ENCODE measurements at regions not wholly inside any gene's neighbourhood (a gene's known extent, or its start where the extent isn't known, plus 50 kb on each side); places are given as distances from the start of the nearest gene placed in this dataset.

DNA sequence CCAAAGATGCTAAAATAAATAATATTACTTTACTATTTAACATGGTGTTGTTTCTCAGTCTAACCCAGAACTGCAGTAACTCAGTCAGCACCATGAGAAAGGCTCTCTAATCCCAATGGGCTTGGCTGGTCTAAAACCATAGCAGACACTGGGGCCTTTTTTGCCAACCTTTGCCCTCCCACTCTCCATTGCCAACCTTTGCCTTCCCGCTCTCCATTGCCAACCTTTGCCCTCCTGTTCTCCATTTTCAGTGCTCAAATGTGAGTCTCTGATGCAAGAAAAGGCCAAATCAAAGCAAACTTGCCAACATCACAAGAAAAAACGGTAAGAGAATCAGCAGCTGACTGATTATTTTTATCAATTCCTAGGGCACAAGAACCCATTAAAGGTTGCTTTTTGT, 1681.2 kb downstream of the SLITRK5 start:
- no peak overlapping the region for H3K4me3 Mint-ChIP-seq (ENCODE audit: unreplicated experiment)
- no peaks in the 10 kb centered on the region for H3K27me3 Mint-ChIP-seq (ENCODE audit: unreplicated experiment)
- H3K4me1 Mint-ChIP-seq (ENCODE audit: low read depth, unreplicated experiment), result no peaks in the 10 kb centered on the region
- no peak for DNase-seq
- no peak overlapping the region for H3K27ac Mint-ChIP-seq (ENCODE audit: unreplicated experiment)
- H3K36me3 Mint-ChIP-seq (ENCODE audit: unreplicated experiment), result no peaks in the 10 kb centered on the region
- TF ChIP-seq, protein P1, sequence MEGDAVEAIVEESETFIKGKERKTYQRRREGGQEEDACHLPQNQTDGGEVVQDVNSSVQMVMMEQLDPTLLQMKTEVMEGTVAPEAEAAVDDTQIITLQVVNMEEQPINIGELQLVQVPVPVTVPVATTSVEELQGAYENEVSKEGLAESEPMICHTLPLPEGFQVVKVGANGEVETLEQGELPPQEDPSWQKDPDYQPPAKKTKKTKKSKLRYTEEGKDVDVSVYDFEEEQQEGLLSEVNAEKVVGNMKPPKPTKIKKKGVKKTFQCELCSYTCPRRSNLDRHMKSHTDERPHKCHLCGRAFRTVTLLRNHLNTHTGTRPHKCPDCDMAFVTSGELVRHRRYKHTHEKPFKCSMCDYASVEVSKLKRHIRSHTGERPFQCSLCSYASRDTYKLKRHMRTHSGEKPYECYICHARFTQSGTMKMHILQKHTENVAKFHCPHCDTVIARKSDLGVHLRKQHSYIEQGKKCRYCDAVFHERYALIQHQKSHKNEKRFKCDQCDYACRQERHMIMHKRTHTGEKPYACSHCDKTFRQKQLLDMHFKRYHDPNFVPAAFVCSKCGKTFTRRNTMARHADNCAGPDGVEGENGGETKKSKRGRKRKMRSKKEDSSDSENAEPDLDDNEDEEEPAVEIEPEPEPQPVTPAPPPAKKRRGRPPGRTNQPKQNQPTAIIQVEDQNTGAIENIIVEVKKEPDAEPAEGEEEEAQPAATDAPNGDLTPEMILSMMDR (IDR thresholded peaks at IDR 0.05; ENCODE audit: partially characterized antibody, unreplicated experiment), result no peak
- no peaks in the 10 kb centered on the region for H3K9me3 Mint-ChIP-seq (ENCODE audit: unreplicated experiment)

GRCh38 chr13:89361909-89362308, 1690.7 kb downstream of the SLITRK5 start:
- no peak overlapping the region for H3K4me3 Mint-ChIP-seq (ENCODE audit: unreplicated experiment)
- no peaks in the 10 kb centered on the region for H3K27me3 Mint-ChIP-seq (ENCODE audit: unreplicated experiment)
- TF ChIP-seq, protein P1 (IDR thresholded peaks at IDR 0.05; ENCODE audit: partially characterized antibody, unreplicated experiment), result no peak
- no peak for DNase-seq
- H3K36me3 Mint-ChIP-seq (ENCODE audit: unreplicated experiment), result no peaks in the 10 kb centered on the region
- H3K4me1 Mint-ChIP-seq (ENCODE audit: low read depth, unreplicated experiment), result no peaks in the 10 kb centered on the region
- no peaks in the 10 kb centered on the region for H3K9me3 Mint-ChIP-seq (ENCODE audit: unreplicated experiment)
- no peak overlapping the region for H3K27ac Mint-ChIP-seq (ENCODE audit: unreplicated experiment)

- H3K4me3 Mint-ChIP-seq (ENCODE audit: unreplicated experiment), result no peak overlapping the region
Measured at GRCh38 chr13:89363144-89363543, 1692.0 kb downstream of the SLITRK5 start.

GRCh38 chr13:89372193-89372592, 1701.0 kb downstream of the SLITRK5 start:
- Mint-ChIP-seq H3K4me1 (ENCODE audit: low read depth, unreplicated experiment) (no peaks in the 10 kb centered on the region), H3K36me3 (ENCODE audit: unreplicated experiment) (no peaks in the 10 kb centered on the region), H3K27me3 (ENCODE audit: unreplicated experiment) (no peaks in the 10 kb centered on the region), H3K9me3 (ENCODE audit: unreplicated experiment) (no peaks in the 10 kb centered on the region), H3K4me3 (ENCODE audit: unreplicated experiment) (no peak overlapping the region), H3K27ac (ENCODE audit: unreplicated experiment) (no peak overlapping the region)
- DNase-seq, result no peak
- TF ChIP-seq, protein P1 (IDR thresholded peaks at IDR 0.05; ENCODE audit: partially characterized antibody, unreplicated experiment), result no peak

More at GRCh38 chr13:89363144-89363543, 1692.0 kb downstream of the SLITRK5 start:
- Mint-ChIP-seq H3K9me3 (ENCODE audit: unreplicated experiment) (no peaks in the 10 kb centered on the region), H3K27me3 (ENCODE audit: unreplicated experiment) (no peaks in the 10 kb centered on the region), H3K27ac (ENCODE audit: unreplicated experiment) (no peak overlapping the region), H3K36me3 (ENCODE audit: unreplicated experiment) (no peaks in the 10 kb centered on the region), H3K4me1 (ENCODE audit: low read depth, unreplicated experiment) (no peaks in the 10 kb centered on the region)
- TF ChIP-seq, protein P1 (IDR thresholded peaks at IDR 0.05; ENCODE audit: partially characterized antibody, unreplicated experiment), result no peak
- DNase-seq, result no peak

DNA sequence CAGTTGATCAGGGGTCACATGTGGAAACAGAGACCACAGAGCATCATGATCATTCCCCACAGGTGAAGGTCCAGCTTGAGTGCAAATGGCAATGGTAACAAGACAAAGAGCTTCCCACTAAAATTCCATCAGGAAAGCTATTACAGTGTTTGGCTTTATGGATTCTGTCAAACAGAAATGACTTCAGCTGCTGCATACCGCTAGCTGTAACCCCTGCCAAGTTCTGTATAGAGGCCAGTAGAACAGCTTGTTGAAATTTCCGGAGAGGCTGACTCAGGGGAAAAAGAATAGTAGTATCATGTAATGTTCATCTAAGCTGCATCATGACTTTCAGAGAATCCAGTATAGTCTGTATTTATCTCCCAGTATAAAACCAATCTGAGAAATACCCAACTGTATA, 1704.7 kb downstream of the SLITRK5 start:
- H3K4me3 Mint-ChIP-seq (ENCODE audit: unreplicated experiment), result no peak overlapping the region
- H3K36me3 Mint-ChIP-seq (ENCODE audit: unreplicated experiment), result no peaks in the 10 kb centered on the region
- H3K9me3 Mint-ChIP-seq (ENCODE audit: unreplicated experiment), result no peaks in the 10 kb centered on the region
- H3K27me3 Mint-ChIP-seq (ENCODE audit: unreplicated experiment), result no peaks in the 10 kb centered on the region
- no peaks in the 10 kb centered on the region for H3K4me1 Mint-ChIP-seq (ENCODE audit: low read depth, unreplicated experiment)
- H3K27ac Mint-ChIP-seq (ENCODE audit: unreplicated experiment), result no peak overlapping the region
- TF ChIP-seq, protein P1 (IDR thresholded peaks at IDR 0.05; ENCODE audit: partially characterized antibody, unreplicated experiment), result no peak
- DNase-seq, result no peak
